HG03025 (cell line): ENCODE measurements at regions not wholly inside any gene's neighbourhood (a gene's known extent, or its start where the extent isn't known, plus 50 kb on each side); places are given as distances from the start of the nearest gene placed in this dataset.
"Not testable (repeated sequence)": the region's sequence is repeated elsewhere in the genome, so short reads cannot be mapped to it uniquely, and the experiment has no call there.

ENCODE experiments used
- ATAC-seq: cut with Tn5 transposase; IDR thresholded peaks from one replicate; pipeline ENCODE4 v1.9.1; 2021; ENCODE audit warnings: mild to moderate bottlenecking, moderate library complexity; ENCODE audit not compliant: unreplicated experiment, low FRiP score

DNA sequence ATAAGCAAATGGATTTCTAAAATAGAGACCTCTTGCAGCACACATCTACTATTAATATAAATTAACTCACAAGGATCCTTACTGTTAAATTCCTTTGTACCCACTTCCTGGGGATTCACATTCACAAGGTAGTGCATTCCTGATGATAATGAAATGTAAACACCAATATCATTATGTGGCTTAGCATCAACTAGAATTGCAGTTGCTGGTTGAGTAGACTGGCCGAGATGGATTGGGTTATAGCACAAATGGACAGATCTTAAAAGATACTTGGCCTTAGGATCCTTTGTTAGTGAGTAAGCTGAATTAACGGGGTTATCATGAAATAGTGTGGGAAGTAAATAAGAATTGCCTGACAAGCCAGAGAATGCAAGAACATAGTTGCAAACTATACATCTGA is 369.1 kb downstream of the AEBP2 start:
- ATAC-seq = no peak

DNA sequence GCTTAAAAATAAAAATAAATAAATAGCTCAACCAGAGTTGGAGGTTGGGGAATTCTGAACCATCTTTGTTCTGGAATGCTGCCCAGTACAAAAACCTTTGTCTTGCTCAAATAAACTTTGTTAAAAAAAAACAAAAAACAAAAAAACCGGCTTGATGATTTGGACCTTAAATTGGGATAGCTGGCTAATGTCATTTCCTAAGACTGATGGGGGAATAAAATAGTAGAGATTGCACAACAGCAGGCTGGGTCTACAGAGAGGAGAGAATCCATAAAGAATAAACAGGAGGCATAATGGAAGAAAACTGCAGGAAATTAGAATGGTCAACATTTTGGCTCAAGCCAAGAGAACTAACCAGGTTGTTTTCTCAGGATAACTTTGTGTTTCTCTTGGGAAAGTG is 370.9 kb downstream of the AEBP2 start:
- no peak for ATAC-seq

GRCh38 chr12:19811922-19812321 is 372.6 kb downstream of the AEBP2 start:
- no peak for ATAC-seq

- no peak for ATAC-seq
Measured at GRCh38 chr12:19819231-19819630, 379.9 kb downstream of the AEBP2 start.

DNA sequence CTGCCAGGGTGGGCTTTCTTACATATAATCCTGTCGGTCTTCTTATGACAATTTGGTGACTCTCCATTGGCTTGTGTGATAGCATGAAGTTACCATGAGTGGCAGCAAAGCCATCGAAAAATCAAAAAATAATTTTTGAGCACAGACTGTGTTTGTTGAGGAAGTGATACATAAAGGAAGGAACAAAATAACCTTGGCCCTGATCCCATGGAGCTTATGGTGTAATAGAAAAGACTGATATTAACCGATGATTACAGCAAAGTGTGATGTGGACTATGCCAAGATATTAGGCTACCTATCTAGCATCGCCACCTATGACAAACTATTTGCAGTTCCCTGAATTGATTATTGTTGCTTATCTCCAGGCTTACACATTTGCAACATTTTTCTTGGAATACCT is 383.2 kb downstream of the AEBP2 start:
- no peak for ATAC-seq

GRCh38 chr12:19823326-19823725 is 384.0 kb downstream of the AEBP2 start:
- not testable (repeated sequence) for ATAC-seq

DNA sequence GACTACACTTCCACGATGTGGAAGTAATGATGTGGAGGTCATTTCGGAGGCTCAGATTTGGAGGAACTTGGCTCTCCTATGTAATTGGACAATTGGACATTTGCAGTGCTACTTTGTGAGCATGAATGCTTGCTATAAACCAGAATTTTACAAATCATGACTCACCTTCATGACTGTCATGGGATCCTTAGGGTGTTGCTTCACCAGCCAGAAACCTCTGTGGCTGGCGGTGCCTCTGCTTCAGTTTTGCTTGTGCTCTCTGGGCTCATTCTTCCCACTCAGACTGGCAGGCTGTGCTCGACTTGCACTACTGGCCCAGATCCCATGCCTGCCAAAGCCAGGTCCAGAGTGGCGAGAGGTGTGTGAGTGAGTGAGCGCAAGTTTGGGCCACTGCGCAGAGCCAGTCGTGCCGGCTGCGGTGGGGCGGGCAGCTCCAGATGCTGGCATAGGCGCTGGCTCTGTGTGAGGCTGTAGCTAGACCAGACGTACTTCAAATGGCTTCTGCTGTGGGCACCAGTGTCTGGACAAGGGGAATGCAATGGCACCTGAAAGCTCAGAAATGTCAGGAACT is 387.8 kb downstream of the AEBP2 start:
- no peak for ATAC-seq

DNA sequence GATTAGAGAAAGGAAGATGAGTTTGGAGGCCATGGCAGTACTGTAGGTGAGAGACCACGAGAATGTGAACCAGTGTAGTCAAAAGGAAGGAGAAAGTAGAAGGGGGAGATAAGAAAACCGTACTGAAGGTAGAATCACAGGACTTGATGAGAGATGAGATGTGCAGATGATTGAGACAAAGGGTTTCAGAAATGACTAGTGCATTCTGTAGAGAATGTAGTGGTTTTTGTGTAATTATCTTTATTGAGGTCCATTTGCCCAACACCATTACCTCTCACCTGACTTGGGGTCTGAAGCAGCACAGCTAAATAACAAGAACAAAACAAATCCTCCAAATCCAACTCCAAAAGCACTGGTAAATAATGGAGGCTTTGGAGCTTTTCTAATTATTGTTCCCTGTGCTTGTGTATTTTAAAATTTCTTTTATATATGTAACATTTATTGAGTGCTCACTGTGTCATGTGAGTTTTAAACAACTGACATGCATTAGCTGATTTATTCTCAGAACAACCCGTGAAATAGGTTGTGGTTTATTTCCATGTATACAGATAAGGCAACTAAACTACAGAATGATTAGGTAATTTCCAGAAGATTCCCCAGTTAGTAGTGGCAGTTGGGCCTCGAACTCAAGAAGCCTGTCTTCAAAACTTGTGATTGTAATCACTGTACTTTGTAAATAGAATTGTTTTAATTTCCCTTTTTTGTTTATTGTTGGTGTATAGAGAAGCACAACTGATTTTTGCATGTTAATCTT is 390.0 kb downstream of the AEBP2 start:
- ATAC-seq = no peak

- no peak for ATAC-seq
Measured at GRCh38 chr12:19830446-19830845, 391.2 kb downstream of the AEBP2 start.

DNA sequence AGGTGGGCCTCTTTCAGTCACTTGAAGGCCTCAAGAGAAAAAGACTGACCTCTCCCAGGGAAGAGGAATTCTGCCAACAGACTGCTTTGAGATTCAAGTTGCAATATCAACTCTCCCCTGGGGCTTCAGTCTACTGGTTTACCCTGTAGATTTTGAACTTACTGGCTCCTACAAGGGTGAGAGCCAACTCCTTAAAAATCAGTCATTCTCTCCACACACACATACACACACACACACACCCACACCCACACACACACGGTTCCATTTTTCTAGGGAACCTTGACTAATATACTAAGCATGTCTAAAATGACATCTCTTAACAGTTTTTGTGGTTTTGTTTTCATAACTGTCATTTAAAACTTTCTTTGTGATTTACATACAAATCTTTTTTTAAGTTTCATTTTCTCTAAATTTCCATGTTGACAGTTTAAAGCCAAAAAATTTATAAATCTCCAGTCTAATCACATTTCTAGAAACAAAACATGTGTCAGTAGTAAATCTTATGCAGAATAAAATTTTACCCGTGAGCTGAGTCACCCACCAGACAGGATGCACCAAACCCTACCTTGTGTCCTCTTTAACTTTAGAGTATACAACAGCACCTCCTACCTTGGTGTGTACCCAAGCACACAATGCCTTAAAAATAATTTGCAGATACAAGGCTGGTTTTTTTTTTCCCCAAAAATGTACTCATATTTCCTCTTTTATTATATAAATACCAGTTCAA is 394.6 kb downstream of the AEBP2 start:
- no peak for ATAC-seq

DNA sequence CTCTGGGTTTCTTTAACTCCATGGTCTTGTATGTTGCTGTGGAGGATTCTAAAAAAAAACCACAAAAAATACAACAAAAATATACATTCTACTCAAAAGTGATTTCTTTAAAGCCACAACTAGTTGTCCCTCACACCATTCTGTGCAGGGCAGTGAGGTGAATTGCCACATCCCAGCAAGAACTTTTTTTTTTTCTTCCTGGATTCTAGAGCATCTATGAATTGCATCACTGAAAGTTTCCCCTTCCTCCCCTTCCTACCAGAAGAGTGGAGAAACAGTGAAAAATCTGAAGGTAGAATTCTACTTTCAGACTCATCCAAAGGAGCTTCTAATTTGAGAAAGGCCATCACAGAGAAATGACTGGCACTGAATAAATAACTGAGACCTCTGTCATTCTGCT is 395.3 kb downstream of the AEBP2 start:
- ATAC-seq = no peak

- no peak for ATAC-seq
Measured at GRCh38 chr12:19836056-19836455, 396.8 kb downstream of the AEBP2 start.

DNA sequence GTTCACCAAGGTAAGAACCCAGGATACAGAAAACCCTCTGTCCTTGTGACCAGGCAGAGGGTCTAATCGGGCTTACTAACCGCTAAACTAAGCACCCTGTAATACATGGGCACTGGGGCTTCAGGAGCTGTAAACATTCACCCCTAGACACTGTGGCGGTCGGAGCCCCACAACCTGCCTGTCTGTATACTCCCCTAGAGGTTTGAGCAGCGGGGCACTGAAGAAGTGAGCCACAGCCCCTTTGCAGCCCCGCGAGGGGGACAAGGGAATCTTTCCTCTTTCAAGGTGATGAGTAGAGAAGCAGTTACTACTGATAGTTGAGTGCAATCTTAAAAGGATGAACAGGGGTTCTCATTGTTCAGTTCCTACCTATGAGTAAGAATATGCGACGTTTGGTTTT is 397.2 kb downstream of the AEBP2 start:
- no peak for ATAC-seq

DNA sequence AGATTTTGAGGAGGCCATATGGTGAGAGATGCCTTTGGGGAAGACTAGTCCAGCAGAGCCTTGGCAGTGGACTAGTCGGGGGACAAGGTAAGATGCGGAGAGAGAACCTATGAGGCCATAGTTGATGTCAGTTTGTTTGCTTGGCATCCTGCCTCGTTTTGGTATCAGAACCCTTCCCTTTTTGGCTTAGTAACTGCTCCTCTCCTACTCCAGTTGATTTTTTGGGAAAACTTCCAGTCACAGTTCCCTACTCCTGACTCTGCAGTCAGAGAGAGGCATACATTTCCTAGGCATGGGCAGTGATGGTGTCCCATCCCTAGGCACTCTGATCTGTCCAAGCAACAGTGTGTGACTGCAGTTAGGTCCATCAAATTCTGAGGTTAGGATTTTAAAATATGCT is 398.3 kb downstream of the AEBP2 start:
- no peak for ATAC-seq

DNA sequence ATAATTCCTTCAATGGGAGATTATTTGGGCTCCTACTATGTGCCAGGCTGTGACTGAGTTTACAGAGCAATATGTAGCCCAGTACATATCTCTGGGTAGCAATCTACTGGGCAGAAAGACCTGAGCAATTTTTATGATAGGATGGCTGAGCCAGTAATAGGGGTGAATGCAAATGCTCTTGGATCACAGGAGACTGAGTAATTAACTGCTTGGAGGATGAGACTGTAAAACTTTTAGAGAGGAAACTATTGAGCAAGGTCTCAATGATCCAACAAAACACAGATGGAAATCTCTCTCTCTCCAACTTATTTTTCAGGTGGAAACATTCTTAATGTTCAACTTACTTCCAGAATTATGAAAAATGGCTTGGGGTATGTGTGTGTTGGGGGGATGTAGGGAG is 402.2 kb downstream of the AEBP2 start:
- ATAC-seq = no peak

- ATAC-seq = no peak
Measured at GRCh38 chr12:19842116-19842515, 402.8 kb downstream of the AEBP2 start.

DNA sequence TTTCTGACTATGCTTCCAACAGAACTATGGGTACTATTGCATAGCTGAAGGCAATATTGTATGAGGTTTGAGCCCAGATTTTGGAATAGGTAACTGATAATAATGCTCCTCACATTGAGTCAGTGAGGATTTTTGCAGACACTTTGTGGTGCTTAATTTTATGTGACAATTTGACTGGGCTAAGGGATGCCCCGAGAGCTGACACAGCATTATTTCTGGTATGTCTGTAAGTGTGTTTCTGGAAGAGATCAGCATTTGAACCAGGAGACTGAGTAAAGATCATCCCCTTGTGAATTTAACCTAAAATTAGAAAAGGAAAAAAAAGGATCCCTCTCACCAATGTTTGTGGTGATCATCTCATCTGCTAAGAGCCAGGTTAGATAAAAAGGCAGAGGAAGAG is 404.9 kb downstream of the AEBP2 start:
- no peak for ATAC-seq

DNA sequence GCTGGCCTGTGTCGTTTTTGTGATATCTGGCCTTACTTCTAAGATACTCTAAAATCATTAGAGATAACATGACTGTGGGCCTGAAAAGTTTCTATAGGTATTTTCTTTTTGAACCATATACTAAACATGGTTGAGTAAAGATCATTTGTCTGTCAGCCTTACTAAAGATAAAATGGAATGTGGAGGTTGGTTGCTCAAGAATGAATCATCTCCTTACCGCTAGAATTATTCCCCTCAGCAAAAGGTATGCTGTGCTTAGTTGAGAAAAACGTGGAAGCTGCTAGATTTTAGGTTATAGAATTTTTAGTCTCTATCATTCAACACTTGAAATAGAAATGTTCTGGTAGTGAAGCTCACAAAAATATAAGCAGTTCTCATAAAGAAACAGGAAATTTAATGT is 407.3 kb downstream of the AEBP2 start:
- ATAC-seq = no peak

DNA sequence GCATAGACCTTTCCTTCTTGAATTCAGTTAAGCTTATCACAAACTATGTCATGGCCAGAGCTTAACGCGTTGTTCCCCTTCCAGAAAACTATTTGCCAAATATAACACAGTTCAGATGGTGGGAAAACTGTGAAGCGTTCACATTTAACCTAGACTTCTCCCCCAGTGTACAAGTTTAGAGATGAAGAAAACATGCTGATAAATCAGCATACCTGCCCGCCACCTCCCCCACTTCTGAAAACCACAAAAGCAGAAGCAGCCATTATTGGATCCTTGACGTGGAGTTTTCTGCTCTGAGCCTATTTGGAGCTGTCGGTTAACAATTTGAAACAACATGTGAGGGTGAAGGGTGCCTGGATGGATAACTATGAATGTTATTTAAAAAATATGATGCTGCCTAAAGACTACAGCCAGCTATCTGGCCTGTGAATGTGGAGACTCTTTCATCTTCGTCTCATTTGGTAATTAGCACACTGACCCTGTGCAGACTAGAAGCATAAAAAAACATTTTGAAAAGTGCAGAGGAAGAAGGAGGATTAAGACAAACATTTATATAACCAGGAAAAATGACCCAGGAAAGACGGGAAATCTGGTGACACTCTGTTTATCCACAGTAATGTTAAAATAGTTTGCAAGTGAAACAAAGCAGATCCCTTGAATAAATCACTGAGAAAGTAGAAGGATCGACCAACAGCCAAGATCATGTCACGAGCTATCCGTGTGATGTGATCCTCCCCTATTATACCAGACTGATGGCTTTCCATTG is 408.2 kb downstream of the AEBP2 start:
- no peak for ATAC-seq

DNA sequence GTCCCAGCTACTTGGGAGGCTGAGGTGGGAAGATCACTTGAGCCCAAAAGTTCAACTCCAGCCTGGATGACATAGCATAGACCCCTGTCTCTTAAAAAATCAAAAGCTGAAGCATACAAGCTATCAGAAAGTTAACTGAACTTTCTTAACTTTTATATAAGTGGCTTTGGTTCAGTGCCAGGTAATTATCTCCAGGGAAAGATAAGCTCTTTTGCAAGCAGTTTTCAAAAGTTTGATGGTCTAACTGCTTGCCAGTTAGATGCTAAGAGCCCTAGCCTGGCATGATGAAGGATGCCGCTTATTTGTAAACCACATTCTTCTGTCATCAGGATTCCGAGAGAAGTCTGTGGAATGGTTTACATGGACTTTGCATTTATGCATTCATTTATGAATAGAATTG is 409.1 kb downstream of the AEBP2 start:
- ATAC-seq = no peak

- no peak for ATAC-seq
Measured at GRCh38 chr12:19849208-19849607, 409.9 kb downstream of the AEBP2 start.
